ENCODE measurements at regions not wholly inside any gene's neighbourhood (a gene's known extent, or its start where the extent isn't known, plus 50 kb on each side); places are given as distances from the start of the nearest gene placed in this dataset.

DNA sequence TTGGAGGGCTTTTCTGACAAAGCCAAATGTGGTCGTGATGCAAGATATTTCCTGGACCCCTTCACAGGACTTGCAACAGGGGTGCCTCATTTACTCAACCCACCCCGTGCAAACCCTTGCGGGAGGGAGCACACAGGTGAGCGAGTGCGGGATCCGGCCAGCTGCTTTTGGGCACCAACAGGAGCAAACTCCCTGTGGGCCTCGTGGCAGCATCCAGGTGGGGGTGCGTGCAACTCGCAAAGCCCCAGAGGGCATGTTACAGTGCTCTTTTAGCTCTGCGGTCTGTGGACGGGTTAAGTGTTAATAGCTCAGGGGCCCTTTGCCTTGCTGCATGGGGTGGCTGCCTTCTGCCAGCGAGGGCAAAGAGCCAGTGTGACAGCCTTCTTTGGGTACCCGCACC is 707.6 kb upstream of the MDGA2 start:
- H3K9ac ChIP-seq (ENCODE audit: low read depth in 1 of 2, low read length in 2 of 2) = no peak overlapping the region
- H3K4me1 ChIP-seq (ENCODE audit: control insufficient read depth in 4 of 4, insufficient read depth in 4 of 4, low read length in 3 of 4) = no peaks in the 10 kb centered on the region
- DNase-seq (ENCODE audit: low spot score) = no peak
- WGBS = 88% methylated on average over 13 of the region's 13 CpGs
- H3K36me3 ChIP-seq (ENCODE audit: control insufficient read depth in 4 of 4, insufficient read depth in 3 of 4, low read depth in 1 of 4, low read length in 3 of 4) = no peaks in the 10 kb centered on the region
- H3K9me3 ChIP-seq (ENCODE audit: control insufficient read depth in 4 of 4, low read length in 3 of 4) = no peaks in the 10 kb centered on the region
- H3K27me3 ChIP-seq (ENCODE audit: control insufficient read depth in 4 of 4, insufficient read depth in 4 of 4, low read length in 3 of 4) = no peaks in the 10 kb centered on the region
- TF ChIP-seq CTCF (IDR thresholded peaks at IDR 0.05; ENCODE audit: low read depth, low read length, missing input control) = no peak
- no peak for TF ChIP-seq REST (IDR thresholded peaks at IDR 0.05)
- no peak for TF ChIP-seq TAF1 (conservative IDR thresholded peaks at IDR 0.05)
- TF ChIP-seq FOXA2 (IDR thresholded peaks at IDR 0.05) = no peak
- no peak for TF ChIP-seq HNF4G (IDR thresholded peaks at IDR 0.05)
- no peak for TF ChIP-seq JUND (IDR thresholded peaks at IDR 0.05)
- TF ChIP-seq, protein P1, sequence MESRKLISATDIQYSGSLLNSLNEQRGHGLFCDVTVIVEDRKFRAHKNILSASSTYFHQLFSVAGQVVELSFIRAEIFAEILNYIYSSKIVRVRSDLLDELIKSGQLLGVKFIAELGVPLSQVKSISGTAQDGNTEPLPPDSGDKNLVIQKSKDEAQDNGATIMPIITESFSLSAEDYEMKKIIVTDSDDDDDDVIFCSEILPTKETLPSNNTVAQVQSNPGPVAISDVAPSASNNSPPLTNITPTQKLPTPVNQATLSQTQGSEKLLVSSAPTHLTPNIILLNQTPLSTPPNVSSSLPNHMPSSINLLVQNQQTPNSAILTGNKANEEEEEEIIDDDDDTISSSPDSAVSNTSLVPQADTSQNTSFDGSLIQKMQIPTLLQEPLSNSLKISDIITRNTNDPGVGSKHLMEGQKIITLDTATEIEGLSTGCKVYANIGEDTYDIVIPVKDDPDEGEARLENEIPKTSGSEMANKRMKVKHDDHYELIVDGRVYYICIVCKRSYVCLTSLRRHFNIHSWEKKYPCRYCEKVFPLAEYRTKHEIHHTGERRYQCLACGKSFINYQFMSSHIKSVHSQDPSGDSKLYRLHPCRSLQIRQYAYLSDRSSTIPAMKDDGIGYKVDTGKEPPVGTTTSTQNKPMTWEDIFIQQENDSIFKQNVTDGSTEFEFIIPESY (IDR thresholded peaks at IDR 0.05) = no peak
- no peak for TF ChIP-seq RAD21 (IDR thresholded peaks at IDR 0.05)
- no peak for TF ChIP-seq SP1 (IDR thresholded peaks at IDR 0.05)
- TF ChIP-seq, protein P2, sequence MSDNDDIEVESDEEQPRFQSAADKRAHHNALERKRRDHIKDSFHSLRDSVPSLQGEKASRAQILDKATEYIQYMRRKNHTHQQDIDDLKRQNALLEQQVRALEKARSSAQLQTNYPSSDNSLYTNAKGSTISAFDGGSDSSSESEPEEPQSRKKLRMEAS (IDR thresholded peaks at IDR 0.05) = no peak
- TF ChIP-seq GABPA (IDR thresholded peaks at IDR 0.05 in 1 of 2, conservative IDR thresholded peaks at IDR 0.05 in 1 of 2) = no peak
- no peak for TF ChIP-seq YY1 (IDR thresholded peaks at IDR 0.05)
- no peak for TF ChIP-seq HNF4A (conservative IDR thresholded peaks at IDR 0.05)
- no peak for TF ChIP-seq NR2F2 (IDR thresholded peaks at IDR 0.05)
- no peak for TF ChIP-seq FOXA1 (IDR thresholded peaks at IDR 0.05)
- no peak overlapping the region for H3K4me3 ChIP-seq (ENCODE audit: low read depth in 1 of 3, low read length in 3 of 3)
- H3K27ac ChIP-seq (ENCODE audit: low read depth in 1 of 2, low read length in 2 of 2) = no peak overlapping the region

DNA sequence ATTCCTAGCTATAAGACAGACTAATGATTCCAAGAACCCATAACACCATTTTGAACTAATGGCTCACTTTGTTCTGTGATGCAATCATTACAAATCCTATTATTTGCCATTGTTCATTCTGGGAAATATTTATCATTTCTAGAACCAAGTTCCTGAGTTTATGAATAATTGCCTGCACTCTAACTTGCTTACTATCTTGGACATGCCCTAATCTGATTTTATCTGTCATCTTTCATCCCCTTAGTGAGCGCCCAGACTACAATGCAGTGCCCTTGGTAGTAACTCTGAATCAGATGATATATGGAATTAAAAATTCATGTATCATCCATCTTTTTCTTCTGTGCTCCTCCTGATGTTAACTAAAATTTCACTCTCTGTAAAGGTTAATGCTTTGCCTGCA is 703.1 kb upstream of the MDGA2 start:
- 86% methylated on average over 1 of the region's 1 CpG for WGBS
- Histone ChIP-seq H3K27ac (ENCODE audit: low read depth in 1 of 2, low read length in 2 of 2) (no peak overlapping the region), H3K9me3 (ENCODE audit: control insufficient read depth in 4 of 4, low read length in 3 of 4) (no peaks in the 10 kb centered on the region), H3K36me3 (ENCODE audit: control insufficient read depth in 4 of 4, insufficient read depth in 3 of 4, low read depth in 1 of 4, low read length in 3 of 4) (no peaks in the 10 kb centered on the region), H3K4me3 (ENCODE audit: low read depth in 1 of 3, low read length in 3 of 3) (no peak overlapping the region), H3K4me1 (ENCODE audit: control insufficient read depth in 4 of 4, insufficient read depth in 4 of 4, low read length in 3 of 4) (no peaks in the 10 kb centered on the region), H3K27me3 (ENCODE audit: control insufficient read depth in 4 of 4, insufficient read depth in 4 of 4, low read length in 3 of 4) (no peaks in the 10 kb centered on the region), H3K9ac (ENCODE audit: low read depth in 1 of 2, low read length in 2 of 2) (no peak overlapping the region)
- no peak for DNase-seq (ENCODE audit: low spot score)
- TF ChIP-seq FOXA2 (IDR thresholded peaks at IDR 0.05) (no peak), TAF1 (conservative IDR thresholded peaks at IDR 0.05) (no peak), YY1 (IDR thresholded peaks at IDR 0.05) (no peak), SP1 (IDR thresholded peaks at IDR 0.05) (no peak), GABPA (IDR thresholded peaks at IDR 0.05 in 1 of 2, conservative IDR thresholded peaks at IDR 0.05 in 1 of 2) (no peak), EGR1 (IDR thresholded peaks at IDR 0.05; ENCODE audit: low read depth in 2 of 2) (no peak), CTCF (IDR thresholded peaks at IDR 0.05; ENCODE audit: low read depth, low read length, missing input control) (no peak), HNF4G (IDR thresholded peaks at IDR 0.05) (no peak), FOXA1 (IDR thresholded peaks at IDR 0.05) (no peak), HNF4A (conservative IDR thresholded peaks at IDR 0.05) (no peak), RAD21 (IDR thresholded peaks at IDR 0.05) (no peak)
- TF ChIP-seq, protein P1 (IDR thresholded peaks at IDR 0.05) = no peak
- TF ChIP-seq, protein P3, sequence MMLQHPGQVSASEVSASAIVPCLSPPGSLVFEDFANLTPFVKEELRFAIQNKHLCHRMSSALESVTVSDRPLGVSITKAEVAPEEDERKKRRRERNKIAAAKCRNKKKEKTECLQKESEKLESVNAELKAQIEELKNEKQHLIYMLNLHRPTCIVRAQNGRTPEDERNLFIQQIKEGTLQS (IDR thresholded peaks at IDR 0.05) = no peak
- TF ChIP-seq, protein P2 (IDR thresholded peaks at IDR 0.05) = no peak
